Astrocyte (in vitro differentiated cells and primary cell): ENCODE measurements at regions not wholly inside any gene's neighbourhood (a gene's known extent, or its start where the extent isn't known, plus 50 kb on each side); places are given as distances from the start of the nearest gene placed in this dataset.
"Not testable (repeated sequence)": the region's sequence is repeated elsewhere in the genome, so short reads cannot be mapped to it uniquely, and the experiment has no call there.

Source experiments
- CTCF ChIP-seq: IDR thresholded peaks from 2 replicates; pipeline ENCODE4 v1.5.1; 2011; ENCODE audit warnings: low read depth, mild to moderate bottlenecking, inconsistent platforms, low read length, moderate library complexity; ENCODE audit not compliant: insufficient read depth
- EZH2 ChIP-seq: IDR thresholded peaks from 2 replicates; pipeline ENCODE4 v1.6.1; 2012; ENCODE audit warnings: mild to moderate bottlenecking, low read length, inconsistent platforms; ENCODE audit not compliant: insufficient read depth

GRCh38 chr15:99799182-99799853, 66.1 kb upstream of the LYSMD4 start:
- not testable (repeated sequence) for TF ChIP-seq EZH2, CTCF
